BLaER1 (cell line): ENCODE measurements at regions not wholly inside any gene's neighbourhood (a gene's known extent, or its start where the extent isn't known, plus 50 kb on each side); places are given as distances from the start of the nearest gene placed in this dataset.
A peak's percentile ranks its signal among the peaks of the same experiment; 100 is the strongest.

Source experiments
- H3K27ac ChIP-seq: shearing (Covaris generic); formaldehyde crosslinking; 2 replicates; pipeline ENCODE4 v1.8.1; 2022
- H3K27me3 ChIP-seq: shearing (Covaris generic); formaldehyde crosslinking; 2 replicates; pipeline ENCODE4 v1.8.1; 2022
- H3K36me3 ChIP-seq: shearing (Covaris generic); formaldehyde crosslinking; 2 replicates; pipeline ENCODE4 v1.8.1; 2022
- H3K4me1 ChIP-seq: shearing (Covaris generic); formaldehyde crosslinking; 2 replicates; pipeline ENCODE4 v1.8.1; 2022
- H3K4me2 ChIP-seq: shearing (Covaris generic); formaldehyde crosslinking; 2 replicates; pipeline ENCODE4 v1.8.1; 2022
- H3K4me3 ChIP-seq: shearing (Covaris generic); formaldehyde crosslinking; 2 replicates; pipeline ENCODE4 v1.8.1; 2022
- H3K9ac ChIP-seq: shearing (Covaris generic); formaldehyde crosslinking; 2 replicates; pipeline ENCODE4 v1.8.1; 2022
- H3K9me3 ChIP-seq: shearing (Covaris generic); formaldehyde crosslinking; 2 replicates; pipeline ENCODE4 v1.8.1; 2022
- H4K20me1 ChIP-seq: shearing (Covaris generic); formaldehyde crosslinking; 2 replicates; pipeline ENCODE4 v1.8.1; 2022
- Cebpa-rat ChIP-seq: shearing (Covaris generic); IDR thresholded peaks from 2 replicates; pipeline ENCODE4 v1.8.1; 2022

DNA sequence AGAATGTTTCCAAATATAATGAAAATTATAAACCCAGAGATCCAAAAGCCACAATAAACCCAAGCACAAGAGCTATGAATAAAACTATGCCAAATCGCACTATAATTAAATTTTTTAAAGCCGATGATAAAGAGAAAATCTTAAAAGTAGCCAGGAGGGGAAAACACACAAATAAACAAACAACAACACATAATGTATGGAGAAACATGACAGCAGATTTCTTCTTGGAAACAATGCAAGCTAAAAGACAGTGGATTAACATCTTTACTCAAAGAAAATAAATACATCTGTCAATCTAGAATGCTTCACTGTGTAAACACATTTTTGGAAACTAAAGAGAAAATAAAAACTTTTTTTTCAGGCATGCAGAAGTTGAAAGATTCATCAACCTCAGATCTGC lies 53.0 kb upstream of the SMOX start:
- Histone ChIP-seq H3K4me3 (no peak overlapping the region), H3K4me2 (no peak overlapping the region), H3K4me1 (peaks cover 4% of the 10 kb centered on the region), H4K20me1 (no peaks in the 10 kb centered on the region), H3K27ac (no peak overlapping the region), H3K9ac (no peak overlapping the region), H3K27me3 (no peaks in the 10 kb centered on the region), H3K9me3 (no peaks in the 10 kb centered on the region), H3K36me3 (no peaks in the 10 kb centered on the region)
- TF ChIP-seq Cebpa-rat, result no peak

DNA sequence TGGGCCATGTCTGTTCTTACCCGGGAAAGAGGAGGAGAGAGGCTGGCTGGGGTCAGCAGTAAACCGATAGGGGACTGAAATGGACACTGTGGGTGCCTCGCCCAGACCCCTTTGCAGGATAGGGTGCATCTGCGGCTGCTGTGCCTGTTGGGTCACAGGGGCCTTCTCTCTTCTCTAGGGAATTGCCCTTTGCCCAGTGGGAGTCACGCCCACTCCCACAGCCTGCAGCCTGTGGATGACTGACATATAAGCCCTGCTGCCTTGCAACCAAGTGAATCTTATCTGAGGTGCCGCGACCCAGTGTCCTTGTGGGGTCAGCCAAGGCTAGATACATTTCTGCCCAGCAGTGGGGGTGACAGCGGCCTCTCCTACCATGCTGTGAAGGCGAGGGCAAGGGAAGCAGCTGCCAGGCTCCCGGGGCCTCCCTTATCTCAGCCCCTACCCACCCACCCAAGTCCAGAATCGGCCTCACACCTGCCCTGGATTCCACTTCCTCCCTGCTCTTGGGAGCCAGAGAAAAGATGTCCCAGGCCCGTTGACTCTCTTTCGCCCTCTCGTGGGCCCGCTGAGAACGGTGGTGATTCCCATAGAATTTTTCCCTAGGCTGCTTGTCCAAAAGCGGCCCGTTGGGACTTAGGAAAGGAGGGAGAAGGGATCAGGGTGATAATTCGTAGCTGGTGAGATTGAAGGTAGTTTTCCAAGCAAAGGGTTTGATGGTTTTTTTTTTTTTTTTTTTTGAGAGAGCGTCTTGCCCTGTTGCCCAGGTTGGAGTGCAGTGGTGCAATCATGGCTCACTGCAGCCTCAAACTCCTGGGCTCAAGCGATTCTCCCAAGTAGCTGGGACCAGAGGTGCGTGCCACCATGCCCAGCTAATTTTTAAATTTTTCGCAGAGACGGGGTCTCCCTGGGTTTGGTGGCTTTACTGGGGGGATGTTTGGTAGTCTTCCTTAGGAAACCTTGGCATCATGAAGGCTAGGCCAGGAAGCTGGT lies 56.8 kb upstream of the SMOX start:
- H3K36me3 ChIP-seq, result no peaks in the 10 kb centered on the region
- peaks cover 14% of the 10 kb centered on the region for H3K4me1 ChIP-seq
- H3K27ac ChIP-seq, result no peak overlapping the region
- H3K4me2 ChIP-seq, result no peak overlapping the region
- no peaks in the 10 kb centered on the region for H3K27me3 ChIP-seq
- TF ChIP-seq Cebpa-rat, result no peak
- no peak overlapping the region for H3K9ac ChIP-seq
- no peak overlapping the region for H3K4me3 ChIP-seq
- no peaks in the 10 kb centered on the region for H4K20me1 ChIP-seq
- H3K9me3 ChIP-seq, result no peaks in the 10 kb centered on the region

DNA sequence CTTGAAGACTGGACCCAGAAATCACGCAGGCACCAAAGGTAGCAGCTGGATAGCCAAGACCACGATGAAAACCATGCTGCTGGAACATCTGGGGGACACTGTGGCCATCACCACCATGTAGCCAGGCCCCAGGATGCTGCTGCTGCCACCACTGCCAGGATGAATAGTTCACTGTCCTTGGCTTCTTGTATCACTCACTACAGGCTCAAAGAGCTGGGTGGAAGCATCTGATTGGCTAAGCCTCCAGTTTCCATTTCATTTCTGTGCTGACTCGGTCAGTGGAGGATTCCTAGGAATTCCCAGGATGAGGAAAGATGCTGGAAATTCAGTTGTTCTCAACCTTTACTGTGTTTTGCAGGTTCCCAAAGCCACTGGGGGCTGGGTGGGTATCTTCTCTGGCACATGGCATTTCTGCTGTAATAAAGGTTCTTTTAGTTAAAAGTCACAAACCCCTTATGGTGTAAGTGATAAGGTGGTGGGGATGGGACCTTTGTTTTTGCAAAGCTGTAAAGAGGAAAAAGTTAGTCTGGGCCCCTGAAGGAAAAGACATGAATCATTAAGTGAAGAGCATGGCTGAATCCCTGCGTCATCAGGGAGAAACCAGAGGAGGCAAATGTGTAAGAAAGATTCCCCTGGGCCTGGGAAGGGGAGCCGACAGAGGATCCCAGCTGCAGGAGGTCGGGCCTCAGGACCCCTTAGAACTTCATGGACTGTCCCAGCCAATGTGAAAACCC lies 57.7 kb upstream of the SMOX start:
- Histone ChIP-seq H4K20me1 (no peaks in the 10 kb centered on the region), H3K9ac (no peak overlapping the region), H3K9me3 (no peaks in the 10 kb centered on the region), H3K4me2 (no peak overlapping the region), H3K27ac (no peak overlapping the region), H3K4me3 (no peak overlapping the region), H3K4me1 (peaks cover 23% of the 10 kb centered on the region), H3K36me3 (no peaks in the 10 kb centered on the region), H3K27me3 (no peaks in the 10 kb centered on the region)
- TF ChIP-seq Cebpa-rat, result no peak

DNA sequence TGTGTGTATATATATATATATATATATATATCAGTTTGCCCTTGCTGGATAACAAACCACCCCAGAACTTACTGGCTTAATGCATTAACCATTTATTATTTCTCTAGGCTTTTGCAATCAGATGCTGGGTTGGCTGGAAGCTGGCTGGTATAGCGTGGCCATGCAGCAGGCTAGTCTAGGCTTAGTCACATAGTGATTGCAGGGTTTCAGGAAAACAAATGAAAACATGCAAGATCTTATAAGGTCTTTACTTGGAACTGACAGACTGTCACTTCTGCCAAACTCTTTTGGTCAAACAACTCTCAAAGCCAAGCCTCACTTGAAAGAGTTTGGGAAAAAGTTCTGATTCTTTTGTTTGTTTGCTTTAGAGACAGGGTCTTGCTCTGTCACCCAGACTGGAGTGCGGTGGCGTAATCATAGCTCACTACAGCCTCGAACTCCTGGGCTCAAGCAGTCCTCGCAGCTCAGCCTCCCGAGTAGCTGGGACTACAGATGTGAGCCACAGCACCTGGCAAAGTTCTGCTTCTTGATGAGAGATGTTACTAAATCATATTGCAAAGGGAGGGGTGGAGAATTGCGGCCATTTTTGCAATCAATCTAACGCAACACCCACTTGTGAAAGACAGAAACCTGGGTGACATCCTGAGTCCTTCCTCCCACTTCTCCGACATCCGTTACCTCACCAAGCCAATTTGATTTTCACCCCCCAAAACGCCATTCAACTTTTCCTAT lies 58.7 kb upstream of the SMOX start:
- Histone ChIP-seq H3K4me3 (no peak overlapping the region), H3K27me3 (no peaks in the 10 kb centered on the region), H3K9me3 (no peaks in the 10 kb centered on the region), H3K4me2 (no peak overlapping the region), H4K20me1 (no peaks in the 10 kb centered on the region), H3K4me1 (peaks cover 33% of the 10 kb centered on the region), H3K27ac (no peak overlapping the region), H3K36me3 (no peaks in the 10 kb centered on the region), H3K9ac (no peak overlapping the region)
- TF ChIP-seq Cebpa-rat, result no peak

DNA sequence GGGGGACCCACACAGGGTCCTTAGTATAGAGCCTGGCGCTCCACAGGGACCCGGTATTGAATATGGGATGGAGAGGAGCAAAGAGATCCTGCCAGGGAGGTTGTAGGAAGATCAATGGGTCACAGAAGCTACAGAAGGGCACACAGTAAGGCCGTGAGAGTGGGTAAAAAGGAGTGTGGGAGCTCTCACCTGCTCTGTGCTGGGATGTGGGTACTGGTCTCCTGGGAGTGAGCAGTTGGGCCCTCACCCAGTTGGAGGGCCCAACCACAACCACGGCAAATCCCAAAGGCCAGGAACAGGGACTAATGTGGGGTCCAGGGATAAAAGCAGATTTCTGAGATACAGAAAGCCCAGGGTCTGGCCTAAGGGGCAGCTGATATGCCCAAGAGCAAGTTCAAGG lies 59.9 kb upstream of the SMOX start:
- Histone ChIP-seq H3K4me1 (peaks cover 44% of the 10 kb centered on the region), H3K36me3 (no peaks in the 10 kb centered on the region), H4K20me1 (no peaks in the 10 kb centered on the region), H3K9ac (no peak overlapping the region), H3K4me3 (no peak overlapping the region), H3K27ac (peak overlapping the region; percentile 54; the same call in 1 of the 2 replicates), H3K9me3 (no peaks in the 10 kb centered on the region), H3K4me2 (peak overlapping the region; percentile 60), H3K27me3 (no peaks in the 10 kb centered on the region)
- TF ChIP-seq Cebpa-rat, result no peak

DNA sequence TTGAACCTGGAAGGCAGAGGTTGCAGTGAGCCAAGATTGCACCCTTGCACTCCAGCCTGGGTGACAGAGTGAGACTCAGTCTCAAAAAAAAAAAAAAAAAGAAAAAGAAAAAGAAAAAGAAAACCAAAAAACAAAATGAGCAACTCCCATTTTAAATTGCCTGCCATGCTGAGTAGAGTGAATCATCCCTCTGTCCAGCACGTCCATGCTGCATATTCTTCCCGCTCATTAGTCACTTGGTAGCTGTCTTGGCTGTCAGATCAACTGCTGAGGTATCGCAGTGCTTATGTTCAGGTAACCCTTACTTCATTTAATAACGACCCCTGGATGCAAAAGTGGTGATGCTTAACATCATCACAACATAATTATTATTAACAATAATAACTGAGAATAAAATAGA lies 60.7 kb upstream of the SMOX start:
- no peak overlapping the region for H3K27ac ChIP-seq
- no peak overlapping the region for H3K9ac ChIP-seq
- H3K4me2 ChIP-seq, result no peak overlapping the region
- H4K20me1 ChIP-seq, result no peaks in the 10 kb centered on the region
- no peaks in the 10 kb centered on the region for H3K9me3 ChIP-seq
- no peak overlapping the region for H3K4me3 ChIP-seq
- no peak for TF ChIP-seq Cebpa-rat
- H3K36me3 ChIP-seq, result no peaks in the 10 kb centered on the region
- H3K4me1 ChIP-seq, result peaks cover 52% of the 10 kb centered on the region
- no peaks in the 10 kb centered on the region for H3K27me3 ChIP-seq

DNA sequence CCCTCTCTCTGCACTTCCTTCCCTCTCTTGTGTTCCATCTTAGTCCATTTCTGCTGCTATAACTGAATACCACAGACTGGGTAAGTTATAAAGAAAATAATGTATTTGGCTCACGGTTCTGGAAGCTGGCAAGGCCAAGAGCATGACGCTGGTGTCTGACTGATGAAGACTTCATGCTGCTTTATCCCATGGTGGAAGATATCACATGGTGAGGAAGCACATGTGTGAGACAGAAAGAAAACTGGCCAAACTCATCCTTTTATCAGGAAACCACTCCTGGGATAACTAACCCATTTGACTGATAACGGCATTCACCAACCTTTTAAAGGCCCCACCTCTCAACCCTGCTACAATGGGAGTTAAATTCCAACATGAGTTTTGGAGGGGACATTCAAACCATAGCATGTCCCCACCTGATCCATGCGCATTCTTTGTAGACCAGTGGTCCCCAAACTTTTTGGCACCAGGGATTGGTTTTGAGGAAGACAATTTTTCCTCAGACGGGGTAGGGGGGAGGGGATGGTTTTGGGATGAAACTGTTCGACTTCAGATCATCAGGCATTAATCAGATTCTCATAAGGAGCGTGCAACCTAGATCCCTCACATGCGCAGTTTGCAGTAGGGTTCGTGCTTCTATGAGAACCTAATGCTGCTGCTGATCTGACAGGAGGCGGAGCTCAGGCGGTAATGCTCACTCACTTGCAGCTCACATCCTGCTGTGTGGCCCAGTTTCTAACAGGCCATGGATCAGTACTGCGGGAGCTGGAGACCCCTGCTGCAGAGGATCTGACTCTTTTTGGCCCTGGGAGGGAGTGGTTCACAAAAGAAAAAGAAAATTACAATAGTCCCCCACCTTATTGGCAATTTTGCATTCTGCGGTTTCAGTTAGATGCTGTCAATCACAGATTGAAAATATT lies 61.6 kb upstream of the SMOX start:
- H3K4me1 ChIP-seq, result peaks cover 58% of the 10 kb centered on the region
- no peaks in the 10 kb centered on the region for H3K9me3 ChIP-seq
- no peak overlapping the region for H3K27ac ChIP-seq
- no peaks in the 10 kb centered on the region for H3K36me3 ChIP-seq
- no peak for TF ChIP-seq Cebpa-rat
- no peak overlapping the region for H3K9ac ChIP-seq
- no peaks in the 10 kb centered on the region for H4K20me1 ChIP-seq
- H3K4me3 ChIP-seq, result no peak overlapping the region
- H3K4me2 ChIP-seq, result peak overlapping the region; percentile 89; the same call in 1 of the 2 replicates
- no peaks in the 10 kb centered on the region for H3K27me3 ChIP-seq

DNA sequence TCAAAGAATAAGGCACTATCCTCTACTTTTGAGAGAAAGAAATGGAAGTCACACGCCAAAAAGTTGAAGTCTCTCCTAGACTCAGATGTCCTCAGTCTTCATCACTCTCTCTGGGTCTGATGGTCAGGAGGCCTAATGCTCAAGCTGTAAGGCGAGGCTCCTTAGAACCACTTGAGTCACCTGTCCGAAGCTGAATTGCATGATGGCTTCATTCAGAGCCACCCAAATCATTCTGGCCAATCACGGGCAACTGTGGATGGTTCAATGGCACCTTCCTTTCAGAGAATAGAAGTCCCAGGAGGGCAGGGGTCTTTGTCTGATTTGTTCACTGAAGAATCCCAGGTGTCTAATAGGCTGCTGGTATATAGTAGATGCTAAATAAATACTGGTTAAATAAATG lies 63.9 kb upstream of the SMOX start:
- no peak for TF ChIP-seq Cebpa-rat
- H3K27ac ChIP-seq, result peak overlapping the region; percentile 85
- no peaks in the 10 kb centered on the region for H3K36me3 ChIP-seq
- H3K9me3 ChIP-seq, result peaks cover 11% of the 10 kb centered on the region; the same call in 1 of the 2 replicates
- peak overlapping the region; percentile 89 for H3K4me2 ChIP-seq
- H3K9ac ChIP-seq, result no peak overlapping the region
- peaks cover 77% of the 10 kb centered on the region for H3K4me1 ChIP-seq
- H4K20me1 ChIP-seq, result no peaks in the 10 kb centered on the region
- H3K4me3 ChIP-seq, result no peak overlapping the region
- no peaks in the 10 kb centered on the region for H3K27me3 ChIP-seq

DNA sequence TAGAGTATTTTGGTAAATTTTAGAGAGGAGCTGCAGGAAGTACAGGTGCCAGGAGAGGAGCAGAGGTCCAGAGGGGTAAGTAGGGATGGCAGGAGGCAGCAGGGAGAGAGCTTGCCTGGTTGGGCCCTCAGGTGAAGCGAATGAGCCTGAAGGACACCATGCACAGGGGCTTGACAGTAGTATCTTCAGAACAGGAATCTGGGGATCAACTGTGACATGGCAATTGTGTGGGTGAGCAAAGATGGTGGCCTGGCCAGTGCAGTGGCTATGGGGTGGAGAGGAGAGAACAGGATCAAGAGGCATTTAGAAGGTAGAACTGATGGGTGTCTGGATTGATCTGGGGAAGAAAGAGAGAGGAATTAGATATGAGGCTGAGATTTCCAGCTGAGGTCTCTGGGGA lies 64.5 kb upstream of the SMOX start:
- peak overlapping the region; percentile 85 for H3K27ac ChIP-seq
- peak overlapping the region; percentile 89 for H3K4me2 ChIP-seq
- no peaks in the 10 kb centered on the region for H3K36me3 ChIP-seq

More for the DNA sequence above, 64.5 kb upstream of the SMOX start:
- Histone ChIP-seq H3K4me1 (peaks cover 84% of the 10 kb centered on the region), H3K9ac (no peak overlapping the region), H3K4me3 (no peak overlapping the region), H4K20me1 (no peaks in the 10 kb centered on the region), H3K27me3 (no peaks in the 10 kb centered on the region), H3K9me3 (peaks cover 11% of the 10 kb centered on the region; the same call in 1 of the 2 replicates)
- TF ChIP-seq Cebpa-rat, result no peak
